Motor neuron (in vitro differentiated cells): ENCODE measurements at regions not wholly inside any gene's neighbourhood (a gene's known extent, or its start where the extent isn't known, plus 50 kb on each side); places are given as distances from the start of the nearest gene placed in this dataset.

Experiments
- ATAC-seq, 8 experiments: fragments of 200-7000 bp; cut with Tn5 transposase; replicated peaks in 6 of 8; 2 replicates each; pipeline ENCODE4 v1.8.0; 2021; ENCODE audit warnings: mild to moderate bottlenecking in 8 of 8, moderate library complexity in 8 of 8
- H3K27ac ChIP-seq, 2 donors: fragments of 250-450 bp; sonication (Bioruptor Pico); 2 replicates each; pipeline ENCODE4 v1.9.0; 2021; ENCODE audit warnings: antibody characterized with exemption in 2 of 2, mild to moderate bottlenecking in 2 of 2, moderate library complexity in 1 of 2
- H3K4me1 ChIP-seq, 2 donors: fragments of 250-450 bp; sonication (Bioruptor Pico); replicated peaks in 1 of 2; 2 replicates each; pipeline ENCODE4 v1.6.1; 2021; ENCODE audit warnings: antibody characterized with exemption in 2 of 2, mild to moderate bottlenecking in 2 of 2, moderate library complexity in 1 of 2
- H3K4me3 ChIP-seq, 5 donors: fragments of 250-450 bp; sonication (Bioruptor Pico); 2 replicates each; pipeline ENCODE4 v1.9.0; 2021; ENCODE audit warnings: antibody characterized with exemption in 5 of 5, mild to moderate bottlenecking in 5 of 5, moderate library complexity in 4 of 5
- WGBS, 10 experiments: fragments of 450-650 bp; shearing (Covaris generic); methylation state at CpG; one replicate each; pipeline ENCODE4 v1.0.0; 2022; 5-methylcytosine and 5-hydroxymethylcytosine counted together
- in situ Hi-C, 9 experiments: fragments of 400-800 bp; cut with MboI; loops; one replicate each; pipeline ENCODE4 v1.15.0; 2021; ENCODE audit warnings: low sequenced_read_pairs in 9 of 9, low pct_unique_long_range_greater_than_20kb in 2 of 9; ENCODE audit not compliant: unreplicated experiment in 9 of 9

GRCh38 chr2:142687509-142687908 is 190.0 kb upstream of the KYNU start:
- in situ Hi-C loops, result loop anchor here in 3 of 9 experiments (25.0 kb wide), 2 partner anchors 275 to 300 kb away; no protein-coding TSS in a partner anchor
- ATAC-seq, result no peak
- WGBS, 10 experiments, result 20 to 100% (median 82%) methylated on average over 2 to 5 of the region's 5 CpGs
- H3K4me3 ChIP-seq, result no peak overlapping the region
- H3K4me1 ChIP-seq, result no peaks in the 10 kb centered on the region
- no peak overlapping the region for H3K27ac ChIP-seq

- no peak for ATAC-seq
- no peaks in the 10 kb centered on the region for H3K4me1 ChIP-seq
- WGBS, 10 experiments, result 57 to 100% (median 85%) methylated on average over 1 to 2 of the region's 4 CpGs; no CpG with 5 or more reads in 2 of the 10 experiments
- in situ Hi-C loops, result loop anchor here in 3 of 9 experiments (25.0 kb wide), 2 partner anchors 275 to 300 kb away; no protein-coding TSS in a partner anchor
- no peak overlapping the region for H3K4me3 ChIP-seq
- no peak overlapping the region for H3K27ac ChIP-seq
Measured at GRCh38 chr2:142687075-142687474, 190.4 kb upstream of the KYNU start.

- ATAC-seq, result no peak
- in situ Hi-C loops, result loop anchor here in 3 of 9 experiments (25.0 kb wide), 2 partner anchors 278 to 303 kb away; no protein-coding TSS in a partner anchor
- H3K4me3 ChIP-seq, result no peak overlapping the region
- WGBS, 10 experiments, result 74 to 94% (median 83%) methylated on average over 2 to 3 of the region's 3 CpGs; no CpG with 5 or more reads in 7 of the 10 experiments
- no peaks in the 10 kb centered on the region for H3K4me1 ChIP-seq
- no peak overlapping the region for H3K27ac ChIP-seq
Measured at GRCh38 chr2:142684667-142685066, 192.8 kb upstream of the KYNU start.

- no peak for ATAC-seq
- in situ Hi-C loops, result loop anchor here in 3 of 9 experiments (25.0 kb wide), 2 partner anchors 280 to 305 kb away; no protein-coding TSS in a partner anchor
Measured at GRCh38 chr2:142682528-142682927, 194.9 kb upstream of the KYNU start.

GRCh38 chr2:142681952-142682351 is 195.5 kb upstream of the KYNU start:
- Histone ChIP-seq H3K27ac (no peak overlapping the region), H3K4me3 (no peak overlapping the region), H3K4me1 (no peaks in the 10 kb centered on the region)
- in situ Hi-C loops, result loop anchor here in 3 of 9 experiments (25.0 kb wide), 2 partner anchors 280 to 305 kb away; no protein-coding TSS in a partner anchor
- ATAC-seq, result no peak
- WGBS, 10 experiments, result 0 to 100% (median 76%) methylated on average over 1 of the region's 1 CpG

More at GRCh38 chr2:142682528-142682927, 194.9 kb upstream of the KYNU start:
- Histone ChIP-seq H3K4me3 (no peak overlapping the region), H3K27ac (no peak overlapping the region), H3K4me1 (no peaks in the 10 kb centered on the region)
- WGBS, 10 experiments, result 57 to 100% (median 95%) methylated on average over 1 to 2 of the region's 2 CpGs

- H3K4me1 ChIP-seq, result no peaks in the 10 kb centered on the region
- ATAC-seq, result no peak
- in situ Hi-C loops, result loop anchor here in 3 of 9 experiments (25.0 kb wide), 2 partner anchors 284 to 309 kb away; no protein-coding TSS in a partner anchor
- H3K27ac ChIP-seq, result no peak overlapping the region
- 0 to 100% (median 60%) methylated on average over 1 of the region's 1 CpG; no CpG with 5 or more reads in 1 of the 10 experiments for WGBS, 10 experiments
- H3K4me3 ChIP-seq, result no peak overlapping the region
Measured at GRCh38 chr2:142678164-142678563, 199.3 kb upstream of the KYNU start.

GRCh38 chr2:142675398-142675797 is 202.1 kb upstream of the KYNU start:
- Histone ChIP-seq H3K4me1 (no peaks in the 10 kb centered on the region), H3K4me3 (no peak overlapping the region), H3K27ac (no peak overlapping the region)
- in situ Hi-C loops, result loop anchor here in 3 of 9 experiments (25.0 kb wide), 2 partner anchors 287 to 312 kb away; no protein-coding TSS in a partner anchor
- WGBS, 10 experiments, result 19 to 87% (median 59%) methylated on average over 1 to 5 of the region's 5 CpGs
- no peak for ATAC-seq

- peak in 1 of 8 experiments; percentile 29 for ATAC-seq
- no peak overlapping the region for H3K4me3 ChIP-seq
- no peak overlapping the region for H3K27ac ChIP-seq
- in situ Hi-C loops, result no loop called here
- WGBS, 10 experiments, result 31 to 100% (median 61%) methylated on average over 1 to 4 of the region's 4 CpGs; no CpG with 5 or more reads in 1 of the 10 experiments
- H3K4me1 ChIP-seq, result no peaks in the 10 kb centered on the region
Measured at GRCh38 chr2:142673836-142674235, 203.6 kb upstream of the KYNU start.

GRCh38 chr2:142672698-142673097 is 204.8 kb upstream of the KYNU start:
- no peak overlapping the region for H3K4me3 ChIP-seq
- H3K27ac ChIP-seq, result no peak overlapping the region
- 49 to 100% (median 80%) methylated on average over 1 to 6 of the region's 6 CpGs; no CpG with 5 or more reads in 1 of the 10 experiments for WGBS, 10 experiments
- in situ Hi-C loops, result no loop called here
- no peaks in the 10 kb centered on the region for H3K4me1 ChIP-seq
- no peak for ATAC-seq

- no peak for ATAC-seq
- WGBS, 10 experiments, result 0 to 100% (median 77%) methylated on average over 1 of the region's 1 CpG; no CpG with 5 or more reads in 2 of the 10 experiments
- in situ Hi-C loops, result no loop called here
- Histone ChIP-seq H3K4me3 (no peak overlapping the region), H3K4me1 (no peaks in the 10 kb centered on the region), H3K27ac (no peak overlapping the region)
Measured at GRCh38 chr2:142670362-142670761, 207.1 kb upstream of the KYNU start.

GRCh38 chr2:142668420-142668819 is 209.0 kb upstream of the KYNU start:
- no peak for ATAC-seq
- WGBS, 10 experiments, result 17 to 80% (median 69%) methylated on average over 1 to 3 of the region's 3 CpGs

GRCh38 chr2:142665241-142665640 is 212.2 kb upstream of the KYNU start:
- Histone ChIP-seq H3K4me3 (no peak overlapping the region), H3K27ac (no peak overlapping the region), H3K4me1 (no peaks in the 10 kb centered on the region)
- in situ Hi-C loops, result no loop called here
- no peak for ATAC-seq
- 21 to 100% (median 87%) methylated on average over 3 of the region's 3 CpGs for WGBS, 10 experiments

More at GRCh38 chr2:142668420-142668819, 209.0 kb upstream of the KYNU start:
- in situ Hi-C loops, result no loop called here
- Histone ChIP-seq H3K4me3 (no peak overlapping the region), H3K27ac (no peak overlapping the region), H3K4me1 (no peaks in the 10 kb centered on the region)

GRCh38 chr2:142650601-142651000 is 226.9 kb upstream of the KYNU start:
- no peak for ATAC-seq
- 17 to 100% (median 94%) methylated on average over 1 to 2 of the region's 2 CpGs; no CpG with 5 or more reads in 2 of the 10 experiments for WGBS, 10 experiments
- Histone ChIP-seq H3K4me3 (no peak overlapping the region), H3K4me1 (no peaks in the 10 kb centered on the region), H3K27ac (no peak overlapping the region)
- in situ Hi-C loops, result no loop called here

GRCh38 chr2:142649581-142649980 is 227.9 kb upstream of the KYNU start:
- WGBS, 10 experiments, result 5 to 100% (median 84%) methylated on average over 2 to 12 of the region's 12 CpGs; no CpG with 5 or more reads in 2 of the 10 experiments
- Histone ChIP-seq H3K4me3 (no peak overlapping the region), H3K27ac (no peak overlapping the region), H3K4me1 (no peaks in the 10 kb centered on the region)
- ATAC-seq, result no peak
- in situ Hi-C loops, result loop anchor here in 1 of 9 experiments (25.0 kb wide), 1 partner anchor 112 kb away; no protein-coding TSS in a partner anchor
